Esophagus mucosa (tissue), 1 donor: ENCODE measurements at regions not wholly inside any gene's neighbourhood (a gene's known extent, or its start where the extent isn't known, plus 50 kb on each side); places are given as distances from the start of the nearest gene placed in this dataset.
"Not testable (repeated sequence)": the region's sequence is repeated elsewhere in the genome, so short reads cannot be mapped to it uniquely, and the experiment has no call there.

Experiments used
- ATAC-seq: fragments of 200-7000 bp; cut with Tn5 transposase; one replicate; pipeline ENCODE4 v1.9.1; 2020
- donor health status: DM: yes; HTN: yes; CAD: no.

DNA sequence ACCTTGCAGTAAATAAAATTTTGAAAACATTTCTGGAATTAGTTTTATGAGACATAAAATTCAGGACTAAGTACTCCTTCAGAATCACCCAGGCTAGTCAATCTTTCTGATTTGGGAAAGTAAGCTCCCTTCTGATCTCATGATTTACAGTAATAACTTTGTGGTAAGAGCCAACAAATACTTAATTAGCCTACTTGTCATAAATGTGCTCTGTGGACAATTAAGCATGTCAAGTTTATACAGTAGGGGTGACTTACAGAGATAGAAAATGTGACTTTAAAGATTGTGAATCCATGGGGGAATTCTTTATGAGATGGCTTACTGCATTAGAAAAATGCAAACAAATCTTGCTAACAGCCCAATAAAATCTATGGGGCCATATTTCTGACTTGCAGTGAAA, 616.9 kb upstream of the GHITM start:
- ATAC-seq: no peak

GRCh38 chr10:83522881-83523386, 616.4 kb upstream of the GHITM start:
- no peak for ATAC-seq

GRCh38 chr10:83527934-83528333, 611.4 kb upstream of the GHITM start:
- no peak for ATAC-seq

DNA sequence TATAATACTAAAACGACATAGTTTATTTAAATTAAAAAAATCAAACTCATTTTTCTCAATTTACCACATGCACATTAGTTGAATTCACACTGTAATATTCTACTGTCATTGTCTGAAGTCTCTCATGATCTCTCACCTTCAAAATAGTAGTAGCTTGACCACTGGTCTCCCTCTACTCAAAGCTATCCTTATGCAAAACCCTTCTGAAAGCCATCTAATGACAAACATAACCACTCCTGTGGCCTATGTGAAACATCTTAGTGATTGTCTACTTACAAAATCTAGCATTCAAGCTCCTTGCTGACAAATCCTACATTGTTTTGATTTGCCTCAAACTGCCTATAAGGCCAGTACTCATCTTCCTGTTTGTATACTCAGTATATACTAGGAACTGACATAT, 606.0 kb upstream of the GHITM start:
- no peak for ATAC-seq

GRCh38 chr10:83536426-83536825, 602.9 kb upstream of the GHITM start:
- ATAC-seq: no peak

- no peak for ATAC-seq
Measured at GRCh38 chr10:83538047-83538446, 601.3 kb upstream of the GHITM start.

GRCh38 chr10:83539528-83540308, 599.6 kb upstream of the GHITM start:
- peak; percentile 26 for ATAC-seq

GRCh38 chr10:83541046-83541445, 598.3 kb upstream of the GHITM start:
- ATAC-seq: no peak

- peak; percentile 48 for ATAC-seq
Measured at GRCh38 chr10:83542774-83543411, 596.4 kb upstream of the GHITM start.

DNA sequence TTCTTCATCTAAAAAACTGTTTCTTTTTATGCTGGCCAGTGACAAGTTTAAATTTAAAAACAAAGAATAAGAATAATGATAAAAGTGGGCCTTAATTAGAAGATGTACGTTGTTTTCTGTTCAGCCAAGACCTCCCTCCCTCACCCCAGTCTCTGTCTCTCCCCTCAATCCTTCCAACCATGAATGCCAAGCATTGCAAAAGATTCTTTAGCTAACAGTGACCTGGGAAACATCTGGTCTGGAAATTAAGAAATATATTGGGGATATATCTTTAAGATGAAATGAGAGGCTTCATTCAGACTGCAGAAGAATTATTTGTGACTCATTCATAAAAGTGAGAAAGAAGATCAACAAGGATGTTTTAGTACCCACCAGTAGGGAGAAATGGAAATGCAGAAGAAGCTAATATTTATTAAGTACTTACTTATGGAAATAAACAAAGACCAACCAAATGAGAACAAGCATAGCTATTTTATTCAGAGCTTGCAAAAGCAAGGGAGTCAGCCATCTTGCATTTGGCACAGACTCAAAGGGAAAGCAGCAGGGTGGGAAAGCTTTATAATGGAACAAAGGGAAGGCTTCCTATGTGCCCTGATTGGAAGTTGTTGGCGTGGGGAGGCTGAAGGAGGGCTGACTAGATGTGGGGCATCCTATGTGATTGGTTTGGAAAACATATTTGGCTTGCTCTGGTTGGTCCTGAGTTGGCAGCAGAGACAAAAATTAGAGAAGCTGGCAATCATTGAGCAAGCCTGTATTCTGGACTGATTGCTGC, 595.4 kb upstream of the GHITM start:
- ATAC-seq: no peak

- no peak for ATAC-seq
Measured at GRCh38 chr10:83545901-83546391, 593.4 kb upstream of the GHITM start.

- not testable (repeated sequence) for ATAC-seq
Measured at GRCh38 chr10:83551190-83551589, 588.1 kb upstream of the GHITM start.

- ATAC-seq: no peak
Measured at GRCh38 chr10:83553366-83553765, 585.9 kb upstream of the GHITM start.

GRCh38 chr10:83555264-83555663, 584.0 kb upstream of the GHITM start:
- no peak for ATAC-seq

- ATAC-seq: no peak
Measured at GRCh38 chr10:83562381-83562780, 576.9 kb upstream of the GHITM start.

GRCh38 chr10:83564889-83565588, 574.3 kb upstream of the GHITM start:
- ATAC-seq: no peak

- ATAC-seq: no peak
Measured at GRCh38 chr10:83572036-83572435, 567.3 kb upstream of the GHITM start.

DNA sequence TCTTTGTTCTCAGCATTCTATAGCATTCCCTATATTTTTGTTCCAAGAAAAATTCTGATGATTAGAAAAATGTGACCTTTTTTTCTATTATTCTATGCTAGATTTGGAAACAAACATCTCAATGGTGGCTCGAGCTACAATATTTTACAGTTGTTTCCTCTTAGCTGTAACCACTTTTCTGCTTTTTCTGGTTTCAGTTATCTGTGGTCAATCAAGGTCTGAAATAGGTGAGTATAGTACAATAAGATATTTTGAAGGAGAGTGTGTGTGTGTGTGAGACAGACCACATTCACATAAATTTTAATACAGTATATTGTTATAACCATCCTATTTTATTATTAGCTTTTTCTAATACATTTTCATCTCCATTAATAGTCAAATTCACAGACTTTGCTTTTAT, 564.5 kb upstream of the GHITM start:
- no peak for ATAC-seq

GRCh38 chr10:83577421-83577820, 561.9 kb upstream of the GHITM start:
- no peak for ATAC-seq

DNA sequence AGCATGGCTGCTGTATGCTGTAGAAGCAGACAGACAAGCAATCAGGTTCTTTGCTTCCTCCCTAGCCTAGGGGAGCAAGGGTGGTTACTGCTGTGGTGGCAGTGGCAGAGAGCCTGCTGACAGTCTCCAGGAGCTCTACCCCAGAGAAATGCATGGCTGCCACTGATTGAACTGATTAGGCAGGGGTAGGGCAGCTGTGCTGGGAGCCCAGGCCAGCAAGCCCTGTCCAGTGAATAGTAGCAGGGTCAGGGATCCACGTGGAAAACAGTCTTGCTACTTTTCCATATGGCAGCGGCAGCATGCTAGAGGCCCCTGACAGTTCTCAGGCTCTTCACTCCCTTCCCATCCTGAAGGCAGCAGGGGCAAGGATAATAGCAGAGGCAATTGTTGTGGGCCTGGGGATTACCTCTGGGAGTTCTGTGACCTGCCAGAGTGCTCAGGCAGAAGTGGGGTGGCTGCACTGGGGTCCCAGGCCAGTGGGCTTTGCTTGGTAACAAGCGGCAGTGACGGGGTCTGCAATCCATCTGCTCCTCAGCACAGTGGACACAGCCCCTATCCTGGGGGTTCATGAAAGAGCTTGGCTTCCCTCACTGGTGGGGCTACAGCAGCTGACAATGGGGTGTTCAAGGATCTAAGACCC, 558.8 kb upstream of the GHITM start:
- no peak for ATAC-seq

DNA sequence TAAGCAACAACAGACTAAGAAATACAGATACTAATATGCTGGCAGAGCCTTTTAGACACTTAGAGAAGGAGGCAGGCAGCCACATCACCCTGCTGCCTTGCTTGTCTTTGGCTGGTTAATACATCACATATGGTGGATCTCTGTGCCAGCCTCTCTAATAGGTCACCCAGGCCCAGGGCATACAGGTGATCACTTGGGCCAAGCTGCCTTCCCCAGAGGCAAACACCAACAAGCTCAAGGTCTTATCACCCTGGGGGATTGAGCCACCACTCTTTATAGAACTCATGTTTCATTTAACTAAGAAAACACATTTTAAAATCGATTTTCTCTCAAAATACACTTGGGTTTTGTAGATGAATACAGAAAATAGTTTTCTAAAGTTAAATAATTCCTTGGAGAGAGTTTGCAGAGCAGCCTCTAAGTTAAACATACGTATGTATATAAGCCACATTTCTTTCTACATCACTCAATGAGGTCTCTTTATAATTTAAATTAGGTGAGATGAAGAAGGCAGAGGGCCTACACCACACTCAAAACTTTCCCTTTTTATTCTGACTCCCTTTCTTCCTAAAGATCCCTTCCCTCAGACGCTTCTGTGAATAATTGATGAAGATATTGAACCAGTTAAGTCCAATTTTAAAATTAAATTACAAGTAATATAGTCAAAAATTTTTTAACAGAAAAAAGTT, 556.8 kb upstream of the GHITM start:
- no peak for ATAC-seq
